ENCODE measurements at regions not wholly inside any gene's neighbourhood (a gene's known extent, or its start where the extent isn't known, plus 50 kb on each side); places are given as distances from the start of the nearest gene placed in this dataset.

- no TSS peak for BruUV-seq (replicated peaks)
- no peaks in the 10 kb centered on the region for H3K9me3 ChIP-seq
- Mint-ChIP-seq H3K27ac (ENCODE audit: unreplicated experiment) (no peak overlapping the region), H3K4me3 (ENCODE audit: unreplicated experiment) (no peak overlapping the region), H3K4me1 (ENCODE audit: low read depth, unreplicated experiment) (no peaks in the 10 kb centered on the region), H3K9me3 (ENCODE audit: unreplicated experiment) (no peaks in the 10 kb centered on the region), H3K36me3 (ENCODE audit: insufficient read depth, unreplicated experiment) (no peaks in the 10 kb centered on the region), H3K27me3 (ENCODE audit: insufficient read depth, unreplicated experiment) (no peaks in the 10 kb centered on the region)
- ChIA-PET POLR2A (no interaction called here), CTCF (no interaction called here)
- H3K27me3 ChIP-seq (replicated peaks; ENCODE audit: control insufficient read depth, insufficient read depth, low read length): no peaks in the 10 kb centered on the region
- DNase-seq: no peak
- TF ChIP-seq CTCF (IDR thresholded peaks at IDR 0.05; ENCODE audit: insufficient read depth in 1 of 2, low read depth in 1 of 2, low read length in 1 of 2, severe bottlenecking in 1 of 2, unreplicated experiment in 1 of 2): no peak
- H3K4me3 ChIP-seq (ENCODE audit: low read depth, low read length): no peak overlapping the region
- intact Hi-C loops (cut with micrococcal nuclease; ENCODE audit: unreplicated experiment): no loop called here
- H3K36me3 ChIP-seq (ENCODE audit: control insufficient read depth, insufficient read depth, low read length): no peaks in the 10 kb centered on the region
- no peaks in the 10 kb centered on the region for H3K4me1 ChIP-seq
Observed at GRCh38 chr1:193619911-193620310, 433.5 kb upstream of the B3GALT2 start.

- no peaks in the 10 kb centered on the region for H3K9me3 ChIP-seq
- TF ChIP-seq CTCF (IDR thresholded peaks at IDR 0.05; ENCODE audit: insufficient read depth in 1 of 2, low read depth in 1 of 2, low read length in 1 of 2, severe bottlenecking in 1 of 2, unreplicated experiment in 1 of 2): no peak
- no peak overlapping the region for H3K4me3 ChIP-seq (ENCODE audit: low read depth, low read length)
- no peaks in the 10 kb centered on the region for H3K36me3 ChIP-seq (ENCODE audit: control insufficient read depth, insufficient read depth, low read length)
- Mint-ChIP-seq H3K27ac (ENCODE audit: unreplicated experiment) (no peak overlapping the region), H3K9me3 (ENCODE audit: unreplicated experiment) (no peaks in the 10 kb centered on the region), H3K36me3 (ENCODE audit: insufficient read depth, unreplicated experiment) (no peaks in the 10 kb centered on the region), H3K4me1 (ENCODE audit: low read depth, unreplicated experiment) (no peaks in the 10 kb centered on the region), H3K4me3 (ENCODE audit: unreplicated experiment) (no peak overlapping the region), H3K27me3 (ENCODE audit: insufficient read depth, unreplicated experiment) (no peaks in the 10 kb centered on the region)
- no TSS peak for BruUV-seq (replicated peaks)
- H3K27me3 ChIP-seq (replicated peaks; ENCODE audit: control insufficient read depth, insufficient read depth, low read length): no peaks in the 10 kb centered on the region
- ChIA-PET CTCF (no interaction called here), POLR2A (no interaction called here)
- intact Hi-C loops (cut with micrococcal nuclease; ENCODE audit: unreplicated experiment): no loop called here
- DNase-seq: no peak
- H3K4me1 ChIP-seq: no peaks in the 10 kb centered on the region
Observed at GRCh38 chr1:193614817-193615216, 428.4 kb upstream of the B3GALT2 start.

DNA sequence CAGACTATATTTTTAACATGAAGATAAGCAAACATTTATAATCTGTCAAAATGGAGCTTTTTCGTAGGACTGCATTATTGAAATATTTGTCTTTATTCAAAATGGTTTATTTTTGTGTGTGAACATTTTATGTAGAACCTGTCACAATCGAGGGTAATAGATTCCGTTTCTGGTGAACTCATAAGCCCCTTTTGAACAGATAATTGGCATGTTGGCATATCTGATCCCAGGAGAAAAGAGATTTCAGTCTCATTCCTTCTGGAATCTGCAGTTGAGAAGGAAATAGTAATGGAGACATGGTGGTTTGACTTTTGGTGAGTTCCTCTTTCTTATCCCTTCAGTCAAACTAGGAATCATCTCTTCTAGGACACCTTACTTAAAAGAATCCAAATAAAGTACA, 427.9 kb upstream of the B3GALT2 start:
- POLR2A ChIA-PET: no interaction called here
- H3K27ac Mint-ChIP-seq (ENCODE audit: unreplicated experiment): no peak overlapping the region
- no peaks in the 10 kb centered on the region for H3K36me3 ChIP-seq (ENCODE audit: control insufficient read depth, insufficient read depth, low read length)
- no peaks in the 10 kb centered on the region for H3K4me1 ChIP-seq
- no peak overlapping the region for H3K4me3 ChIP-seq (ENCODE audit: low read depth, low read length)
- H3K27me3 Mint-ChIP-seq (ENCODE audit: insufficient read depth, unreplicated experiment): no peaks in the 10 kb centered on the region
- no peaks in the 10 kb centered on the region for H3K36me3 Mint-ChIP-seq (ENCODE audit: insufficient read depth, unreplicated experiment)
- H3K9me3 ChIP-seq: no peaks in the 10 kb centered on the region
- CTCF ChIA-PET: no interaction called here
- no peak overlapping the region for H3K4me3 Mint-ChIP-seq (ENCODE audit: unreplicated experiment)
- no peaks in the 10 kb centered on the region for H3K27me3 ChIP-seq (replicated peaks; ENCODE audit: control insufficient read depth, insufficient read depth, low read length)
- no peak for TF ChIP-seq CTCF (IDR thresholded peaks at IDR 0.05; ENCODE audit: insufficient read depth in 1 of 2, low read depth in 1 of 2, low read length in 1 of 2, severe bottlenecking in 1 of 2, unreplicated experiment in 1 of 2)
- no peak for DNase-seq
- intact Hi-C loops (cut with micrococcal nuclease; ENCODE audit: unreplicated experiment): no loop called here
- no peaks in the 10 kb centered on the region for H3K4me1 Mint-ChIP-seq (ENCODE audit: low read depth, unreplicated experiment)
- H3K9me3 Mint-ChIP-seq (ENCODE audit: unreplicated experiment): no peaks in the 10 kb centered on the region
- no TSS peak for BruUV-seq (replicated peaks)
